IMR-90 (cell line): ENCODE measurements at regions not wholly inside any gene's neighbourhood (a gene's known extent, or its start where the extent isn't known, plus 50 kb on each side); places are given as distances from the start of the nearest gene placed in this dataset.

Source experiments
- ATAC-seq: fragments of 200-7000 bp; cut with Tn5 transposase; 2 replicates; pipeline ENCODE4 v1.9.1; 2020; ENCODE audit warnings: low read depth, mild to moderate bottlenecking, moderate library complexity
- BruUV-seq: library from RNA; stranded (reverse); fragments of 400-500 nt; replicated peaks from 2 replicates; lab custom pipeline; 2021; lab: Mats Ljungman, UMichigan
- CTCF ChIA-PET: fragments of 300-600 bp; formaldehyde crosslinking; extraction: SDS; loops from one replicate; lab custom pipeline; 2021; ENCODE audit warnings: antibody characterized with exemption; lab: Yijun Ruan, JAX
- POLR2A ChIA-PET: fragments of 300-600 bp; sonication (Branson Sonifier 250); formaldehyde crosslinking; loops from one replicate; lab custom pipeline; 2022; ENCODE audit warnings: antibody characterized with exemption; ENCODE audit not compliant: unreplicated experiment; lab: Charles Lee
- DNase-seq: peaks from one replicate; pipeline ENCODE4 v3.0.0; 2013
- H2AFZ ChIP-seq: replicated peaks from 2 replicates; pipeline ENCODE3; 2013; ENCODE audit warnings: low read length, mild to moderate bottlenecking; ENCODE audit not compliant: poor library complexity
- H2AK5ac ChIP-seq: 2 replicates; pipeline ENCODE4 v1.6.1; 2013; ENCODE audit warnings: low read depth, low read length, inconsistent platforms
- H2AK9ac ChIP-seq: replicated peaks from 2 replicates; pipeline ENCODE3; 2013; ENCODE audit warnings: mild to moderate bottlenecking, low read depth, low read length, moderate library complexity; ENCODE audit not compliant: poor library complexity
- H2BK120ac ChIP-seq: 2 replicates; pipeline ENCODE4 v1.6.1; 2013; ENCODE audit warnings: low read depth, low read length, inconsistent platforms
- H2BK15ac ChIP-seq: 3 replicates; pipeline ENCODE4 v1.6.1; 2013; ENCODE audit warnings: low read depth, low read length, inconsistent platforms
- H2BK20ac ChIP-seq: 2 replicates; pipeline ENCODE4 v1.6.1; 2013; ENCODE audit warnings: low read depth, mild to moderate bottlenecking, inconsistent platforms, low read length, moderate library complexity
- H2BK5ac ChIP-seq: 2 replicates; pipeline ENCODE4 v1.6.1; 2013; ENCODE audit warnings: mild to moderate bottlenecking, low read depth, low read length, inconsistent platforms; ENCODE audit not compliant: poor library complexity, severe bottlenecking
- H3K14ac ChIP-seq: replicated peaks from 2 replicates; pipeline ENCODE4 v1.6.1; 2013; ENCODE audit warnings: low read depth, low read length, inconsistent platforms
- H3K18ac ChIP-seq: 2 replicates; pipeline ENCODE4 v1.6.1; 2013; ENCODE audit warnings: low read depth, low read length, control low read depth
- H3K23ac ChIP-seq: 2 replicates; pipeline ENCODE4 v1.6.1; 2013; ENCODE audit warnings: low read depth, low read length, inconsistent platforms
- H3K27ac ChIP-seq: 2 replicates; pipeline ENCODE4 v1.5.1; 2013; ENCODE audit warnings: mild to moderate bottlenecking, control low read depth, low read length; ENCODE audit not compliant: insufficient read depth
- H3K27me3 ChIP-seq: 2 replicates; pipeline ENCODE4 v1.6.1; 2013; ENCODE audit warnings: low read length; ENCODE audit not compliant: control insufficient read depth, insufficient read depth
- H3K36me3 ChIP-seq: 2 replicates; pipeline ENCODE4 v1.6.1; 2013; ENCODE audit warnings: low read length, mixed read lengths; ENCODE audit not compliant: control insufficient read depth, insufficient read depth
- H3K4ac ChIP-seq: 2 replicates; pipeline ENCODE4 v1.6.1; 2013; ENCODE audit warnings: low read depth, low read length, inconsistent platforms
- H3K4me1 ChIP-seq: 2 replicates; pipeline ENCODE4 v1.6.1; 2013; ENCODE audit warnings: low read length, mixed read lengths; ENCODE audit not compliant: control insufficient read depth, insufficient read depth
- H3K4me2 ChIP-seq: 2 replicates; pipeline ENCODE4 v1.6.1; 2013; ENCODE audit warnings: low read depth, mild to moderate bottlenecking, control low read depth, low read length, moderate library complexity
- H3K4me3 ChIP-seq: 2 replicates; pipeline ENCODE4 v1.5.1; 2013; ENCODE audit warnings: low read depth, mild to moderate bottlenecking, control low read depth, low read length, moderate library complexity; ENCODE audit not compliant: insufficient read depth
- H3K56ac ChIP-seq: 2 replicates; pipeline ENCODE4 v1.6.1; 2013; ENCODE audit warnings: low read length, inconsistent platforms; ENCODE audit not compliant: insufficient read depth; ENCODE audit errors: extremely low read depth
- H3K79me1 ChIP-seq, 2 experiments: 2 replicates each; pipeline ENCODE4 v1.6.1; 2013; ENCODE audit warnings: low read length in 2 of 2, inconsistent platforms in 1 of 2, low read depth in 1 of 2
- H3K9ac ChIP-seq: 2 replicates; pipeline ENCODE4 v1.6.1; 2013; ENCODE audit warnings: low read depth, low read length, control low read depth
- H3K9me1 ChIP-seq: 2 replicates; pipeline ENCODE4 v1.6.1; 2013; ENCODE audit warnings: low read length, inconsistent platforms; ENCODE audit not compliant: insufficient read depth
- H3K9me3 ChIP-seq: 2 replicates; pipeline ENCODE4 v1.6.1; 2013; ENCODE audit warnings: low read length; ENCODE audit not compliant: control insufficient read depth, insufficient read depth
- H4K20me1 ChIP-seq: 2 replicates; pipeline ENCODE4 v1.6.1; 2013; ENCODE audit warnings: low read length, inconsistent platforms; ENCODE audit not compliant: insufficient read depth
- H4K5ac ChIP-seq: 2 replicates; pipeline ENCODE4 v1.6.1; 2013; ENCODE audit warnings: mild to moderate bottlenecking, low read depth, low read length, control low read depth
- H4K8ac ChIP-seq, 2 experiments: 2 replicates each; pipeline ENCODE4 v1.6.1; 2013; ENCODE audit warnings: low read depth in 2 of 2, low read length in 2 of 2, control low read depth in 1 of 2, inconsistent platforms in 1 of 2
- H4K91ac ChIP-seq: 2 replicates; pipeline ENCODE4 v1.6.1; 2013; ENCODE audit warnings: low read depth, low read length, inconsistent platforms; ENCODE audit not compliant: insufficient read depth
- BHLHE40 ChIP-seq: fragments of 150-350 bp; IDR thresholded peaks from 2 replicates; pipeline ENCODE4 v1.6.1; 2016; ENCODE audit warnings: mild to moderate bottlenecking, low read depth, low read length
- MAFK ChIP-seq: IDR thresholded peaks from 2 replicates; pipeline ENCODE4 v1.6.1; 2012; ENCODE audit warnings: low read depth, low read length, improper control_type of control experiment
- MAZ ChIP-seq: IDR thresholded peaks from 2 replicates; pipeline ENCODE4 v1.6.1; 2012; ENCODE audit warnings: low read depth, mild to moderate bottlenecking, low read length, improper control_type of control experiment, moderate library complexity, borderline replicate concordance
- RAD21 ChIP-seq: IDR thresholded peaks from 2 replicates; pipeline ENCODE4 v1.6.1; 2012; ENCODE audit warnings: low read length, improper control_type of control experiment
- RCOR1 ChIP-seq: IDR thresholded peaks from 2 replicates; pipeline ENCODE4 v1.6.1; 2012; ENCODE audit warnings: mild to moderate bottlenecking, low read length, improper control_type of control experiment; ENCODE audit not compliant: insufficient replicate concordance
- SMC3 ChIP-seq: fragments of 150-350 bp; IDR thresholded peaks from 2 replicates; pipeline ENCODE4 v1.6.1; 2016; ENCODE audit warnings: low read depth, mild to moderate bottlenecking, antibody characterized with exemption, low read length, moderate library complexity
- WGBS, 2 experiments: methylation state at CpG; one replicate each; pipeline versions ENCODE4 v1.1.5 to v1.1.7; 2013; ENCODE audit warnings: missing lambda C conversion rate in 2 of 2; ENCODE audit not compliant: insufficient read length in 1 of 2; ENCODE audit errors: extremely low coverage in 2 of 2; 5-methylcytosine and 5-hydroxymethylcytosine counted together
- dilution Hi-C: fragments of 300-500 bp; cut with HindIII; formaldehyde crosslinking; loops from one replicate; pipeline ENCODE4 v1.14.3; 2018; ENCODE audit warnings: low sequenced_read_pairs; ENCODE audit not compliant: unreplicated experiment
- in situ Hi-C: fragments of 300-500 bp; cut with MboI; formaldehyde crosslinking; loops from 3 replicates; pipeline ENCODE4 v1.14.3; 2019; ENCODE audit warnings: low sequenced_read_pairs, inconsistent platforms, mixed read lengths
- intact Hi-C: fragments of 100-400 bp; cut with micrococcal nuclease; formaldehyde crosslinking; loops from 2 replicates; pipeline ENCODE4 v1.10.0; 2022

GRCh38 chr1:201647722-201648065 is 108.8 kb downstream of the NAV1 start:
- peaks cover 41% of the 10 kb centered on the region for H4K20me1 ChIP-seq
- no peak for TF ChIP-seq MAFK
- TF ChIP-seq BHLHE40 = no peak
- TF ChIP-seq RAD21 = no peak
- TF ChIP-seq SMC3 = no peak
- TF ChIP-seq RCOR1 = no peak
- no peak for TF ChIP-seq MAZ
- POLR2A ChIA-PET = no interaction called here

More at GRCh38 chr1:201647722-201648065, 108.8 kb downstream of the NAV1 start:
- Histone ChIP-seq H3K27me3 (no peaks in the 10 kb centered on the region), H2AFZ (peak overlapping the region; percentile 4), H2BK120ac (peak overlapping the region; percentile 84; the same call in 1 of the 2 replicates), H4K91ac (peak overlapping the region; percentile 48), H3K27ac (peak overlapping the region; percentile 93), H3K4me2 (peak overlapping the region; percentile 68), H3K79me1 (peaks cover 36 to 76% of the 10 kb centered on the region in 2 experiments), H3K23ac (peak overlapping the region; percentile 85; the same call in 1 of the 2 replicates), H3K4me3 (peak overlapping the region; percentile 67), H3K18ac (peak overlapping the region; percentile 3; the same call in 1 of the 2 replicates), H3K56ac (peak overlapping the region; percentile 52; the same call in 1 of the 2 replicates), H3K4ac (peak overlapping the region; percentile 74), H4K5ac (0 out of 2 replicates have a peak overlapping the region, but pooled peaks have one; percentile 13), H3K36me3 (peaks cover 2% of the 10 kb centered on the region), H2AK9ac (peak overlapping the region; percentile 74), H3K9me1 (peaks cover 29% of the 10 kb centered on the region), H3K4me1 (peaks cover 30% of the 10 kb centered on the region), H3K9ac (peak overlapping the region; percentile 74), H2BK5ac (peak overlapping the region; percentile 61), H3K9me3 (no peaks in the 10 kb centered on the region), H2BK20ac (peak overlapping the region; percentile 24; the same call in 1 of the 2 replicates), H3K14ac (peak overlapping the region; percentile 64), H4K8ac (peak overlapping the region; percentile 58 to 65), H2BK15ac (peak overlapping the region; percentile 12; the same call in 2 of the 3 replicates), H2AK5ac (peak overlapping the region; percentile 93)
- in situ Hi-C loops = loop anchor here (5.0 kb wide), 1 partner anchor 85 kb away; no protein-coding TSS in a partner anchor
- WGBS, 2 experiments = 16% methylated on average over 10 of the region's 17 CpGs; no CpG with 5 or more reads in 1 of the 2 experiments
- no peak for ATAC-seq
- no peak for DNase-seq
- CTCF ChIA-PET = no interaction called here
- dilution Hi-C loops = no loop called here
- BruUV-seq = no TSS peak
- intact Hi-C loops = loop anchor here (2.0 to 5.0 kb wide), 2 partner anchors 57 to 145 kb away; no protein-coding TSS in a partner anchor
